Superior temporal gyrus (tissue), 1 donor: ENCODE measurements at regions not wholly inside any gene's neighbourhood (a gene's known extent, or its start where the extent isn't known, plus 50 kb on each side); places are given as distances from the start of the nearest gene placed in this dataset.
"Not testable (repeated sequence)": the region's sequence is repeated elsewhere in the genome, so short reads cannot be mapped to it uniquely, and the experiment has no call there.

ENCODE experiments used
- DNase-seq: peaks from one replicate; pipeline ENCODE4 v3.0.0-alpha.2; 2016; ENCODE audit errors: extremely low spot score

DNA sequence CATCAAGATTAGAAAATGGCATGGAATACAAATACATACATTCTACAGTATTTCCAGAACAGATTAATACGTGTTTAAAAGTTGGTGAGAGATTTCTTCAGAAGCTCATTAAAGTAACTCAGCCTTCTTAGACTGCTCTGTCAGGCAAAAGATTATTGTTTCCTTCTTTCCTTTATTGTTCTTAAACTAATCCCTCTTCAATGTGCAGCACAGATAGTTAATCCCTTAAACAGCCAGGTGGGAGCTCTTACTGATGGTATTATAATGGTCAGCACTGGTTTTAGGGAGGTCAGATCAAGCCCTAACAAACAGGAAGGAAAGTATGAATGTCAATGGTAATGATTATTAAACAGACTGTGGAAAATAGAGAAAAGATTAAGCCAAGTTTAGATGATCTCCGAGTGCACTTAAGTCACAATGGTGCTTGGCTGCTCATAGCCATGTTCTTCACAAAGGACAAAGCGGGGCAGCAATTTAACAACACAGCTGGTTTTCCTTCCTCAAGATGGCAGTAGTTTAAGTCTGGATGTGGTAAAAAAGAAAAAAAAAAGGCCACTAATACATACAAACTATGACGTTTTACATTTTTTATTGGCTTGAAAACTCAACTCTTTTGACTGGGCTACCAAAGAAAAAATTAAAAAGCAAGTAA is 992.6 kb downstream of the PCDH9 start:
- DNase-seq = no peak

DNA sequence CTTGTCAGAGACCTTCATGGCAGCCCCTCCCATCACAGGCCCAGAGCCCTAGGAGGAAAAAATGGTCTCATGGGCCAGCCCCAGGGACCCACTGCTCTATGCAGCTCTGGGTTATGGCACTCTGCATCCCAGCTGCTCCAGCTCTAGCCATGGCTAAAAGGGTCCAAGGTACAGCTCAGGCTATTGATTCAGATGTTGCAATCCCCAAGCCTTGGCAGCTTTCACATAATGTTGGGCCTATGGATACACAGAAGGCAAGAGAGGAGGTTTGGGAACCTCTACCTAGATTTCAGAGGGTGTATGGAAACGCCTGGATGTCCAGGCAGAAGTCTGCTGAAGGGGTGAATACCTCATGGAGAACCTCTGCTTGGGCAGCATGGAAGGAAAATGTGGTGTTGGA is 996.0 kb downstream of the PCDH9 start:
- no peak for DNase-seq

GRCh38 chr13:66231958-66232357 is 998.2 kb downstream of the PCDH9 start:
- DNase-seq = not testable (repeated sequence)

GRCh38 chr13:66225072-66225471 is 1005.1 kb downstream of the PCDH9 start:
- no peak for DNase-seq

- no peak for DNase-seq
Observed at GRCh38 chr13:66224663-66225062, 1005.5 kb downstream of the PCDH9 start.

DNA sequence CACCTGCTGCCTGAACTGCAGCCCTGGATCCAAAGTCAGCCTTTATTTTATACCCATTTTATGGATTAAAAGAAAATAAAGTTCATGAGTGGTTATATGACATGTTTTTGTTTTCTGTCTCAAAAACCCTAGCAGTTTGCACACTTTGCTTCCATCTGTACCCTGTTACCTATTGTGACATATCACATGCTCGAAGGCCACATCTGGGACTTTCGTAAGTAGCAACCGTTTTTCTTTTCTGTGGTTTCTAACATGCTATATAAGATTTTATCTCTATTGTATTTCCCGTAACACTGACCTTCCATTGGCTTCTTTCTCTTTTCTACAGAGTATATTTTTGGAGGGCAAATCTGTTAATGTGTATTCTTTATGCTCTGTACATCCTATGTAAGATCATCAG is 1007.2 kb downstream of the PCDH9 start:
- DNase-seq = no peak

DNA sequence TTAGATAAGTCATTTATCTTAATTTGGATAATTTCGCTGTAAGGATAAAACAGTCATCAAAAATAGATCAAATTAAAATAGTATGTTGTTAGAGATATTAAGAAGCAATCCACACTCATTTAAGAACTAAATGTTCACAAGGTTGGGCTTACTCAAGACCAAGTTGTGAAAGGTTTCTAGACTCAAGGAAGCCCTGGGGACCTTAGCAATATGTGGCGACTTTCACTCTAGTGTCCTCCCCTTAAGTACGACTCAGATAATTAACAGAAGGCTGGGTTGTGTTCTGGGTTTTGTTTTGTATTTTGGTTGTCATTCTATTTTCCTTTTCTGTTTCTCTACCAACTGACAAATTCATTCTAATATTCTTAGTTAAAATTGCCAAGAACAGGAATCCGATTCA is 1008.0 kb downstream of the PCDH9 start:
- no peak for DNase-seq

- DNase-seq = no peak
Observed at GRCh38 chr13:66219506-66219905, 1010.6 kb downstream of the PCDH9 start.

- DNase-seq = no peak
Observed at GRCh38 chr13:66218583-66218982, 1011.6 kb downstream of the PCDH9 start.

- DNase-seq = no peak
Observed at GRCh38 chr13:66216728-66217127, 1013.4 kb downstream of the PCDH9 start.

GRCh38 chr13:66214467-66214866 is 1015.7 kb downstream of the PCDH9 start:
- no peak for DNase-seq

GRCh38 chr13:66212511-66212910 is 1017.6 kb downstream of the PCDH9 start:
- no peak for DNase-seq

GRCh38 chr13:66210677-66211076 is 1019.5 kb downstream of the PCDH9 start:
- no peak for DNase-seq

- DNase-seq = no peak
Observed at GRCh38 chr13:66208589-66208988, 1021.5 kb downstream of the PCDH9 start.

DNA sequence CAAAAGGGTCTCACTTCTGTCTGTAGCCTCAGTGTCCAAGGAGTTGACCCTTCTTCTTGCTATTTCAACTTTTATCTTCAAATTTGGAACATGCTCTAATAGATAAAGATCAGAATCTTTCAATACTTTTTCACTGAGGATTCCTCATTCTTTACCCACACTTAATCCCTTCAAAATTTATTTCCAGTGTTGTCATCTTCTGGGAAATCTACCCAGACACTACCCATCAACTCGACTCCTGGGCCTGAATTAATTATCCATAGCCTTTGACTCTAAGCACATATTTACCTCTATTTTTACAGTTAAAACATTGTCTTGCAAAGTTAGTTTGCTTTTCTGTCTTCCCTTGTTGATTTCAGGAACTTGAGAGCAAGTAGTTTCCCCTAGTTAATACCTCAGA is 1022.5 kb downstream of the PCDH9 start:
- DNase-seq = no peak

GRCh38 chr13:66205807-66206206 is 1024.3 kb downstream of the PCDH9 start:
- DNase-seq = no peak

- DNase-seq = no peak
Observed at GRCh38 chr13:66200555-66200954, 1029.6 kb downstream of the PCDH9 start.

GRCh38 chr13:66195238-66195637 is 1034.9 kb downstream of the PCDH9 start:
- no peak for DNase-seq

- no peak for DNase-seq
Observed at GRCh38 chr13:66189986-66190385, 1040.2 kb downstream of the PCDH9 start.

GRCh38 chr13:66180836-66181235 is 1049.3 kb downstream of the PCDH9 start:
- no peak for DNase-seq

- no peak for DNase-seq
Observed at GRCh38 chr13:66171920-66172319, 1058.2 kb downstream of the PCDH9 start.

DNA sequence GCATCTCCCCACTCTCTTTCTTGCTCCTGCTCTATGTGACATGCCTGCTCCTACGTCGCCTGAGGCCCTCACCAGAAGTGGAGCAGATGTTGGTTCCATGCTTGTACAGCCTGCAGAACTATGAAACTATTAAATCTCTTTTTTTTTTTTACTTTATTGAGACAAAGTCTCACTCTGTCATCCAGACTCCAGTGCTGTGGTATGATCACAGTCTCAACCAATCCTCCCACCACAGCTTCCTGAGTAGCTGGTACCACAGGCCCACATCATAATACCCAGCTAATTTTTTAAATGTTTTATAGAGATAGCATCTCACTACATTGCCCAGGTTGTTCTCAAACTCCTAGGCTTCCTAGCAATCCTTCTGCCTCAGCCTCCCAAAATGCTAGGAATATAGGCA is 1067.7 kb downstream of the PCDH9 start:
- no peak for DNase-seq

GRCh38 chr13:66159511-66159910 is 1070.6 kb downstream of the PCDH9 start:
- DNase-seq = no peak

DNA sequence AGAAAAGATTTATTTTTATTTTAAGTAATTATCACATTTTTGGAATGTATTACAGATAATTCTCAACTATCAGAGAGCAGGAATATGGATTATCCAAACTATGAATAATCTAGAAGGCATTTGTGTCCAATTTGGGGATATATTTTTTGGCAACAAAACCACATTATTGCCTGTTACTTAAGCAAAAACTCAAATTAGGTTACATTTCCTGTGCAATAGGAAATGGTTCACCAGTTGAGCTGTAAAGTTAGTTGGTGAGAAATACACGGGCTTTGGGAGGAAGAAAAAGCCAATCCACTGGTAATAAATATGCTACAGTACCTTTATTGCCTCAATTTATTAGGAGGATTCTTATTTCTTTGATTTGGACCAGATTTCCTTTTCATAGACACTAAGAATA is 1075.2 kb downstream of the PCDH9 start:
- no peak for DNase-seq
